MM.1S (cell line): ENCODE measurements at regions not wholly inside any gene's neighbourhood (a gene's known extent, or its start where the extent isn't known, plus 50 kb on each side); places are given as distances from the start of the nearest gene placed in this dataset.

Source experiments
- DNase-seq: peaks from one replicate; pipeline ENCODE4 v3.0.0-alpha.2; 2015
- H2AFZ ChIP-seq: fragments of 300-600 bp; sonication (generic); 2 replicates; pipeline ENCODE4 v1.6.0; 2016; ENCODE audit warnings: antibody characterized with exemption, low read length
- H3F3A ChIP-seq: fragments of 300-600 bp; sonication (generic); 2 replicates; pipeline ENCODE4 v1.6.1; 2016; ENCODE audit warnings: mild to moderate bottlenecking, antibody characterized with exemption, low read length, moderate library complexity, mixed read lengths; ENCODE audit not compliant: insufficient read depth
- H3K27ac ChIP-seq: fragments of 300-600 bp; sonication (generic); 2 replicates; pipeline ENCODE4 v1.5.1; 2016; ENCODE audit warnings: mild to moderate bottlenecking, low read length
- H3K27me3 ChIP-seq: fragments of 300-600 bp; sonication (generic); replicated peaks from 2 replicates; pipeline ENCODE4 v1.6.0; 2016; ENCODE audit warnings: low read length; ENCODE audit not compliant: insufficient read depth
- H3K36me3 ChIP-seq: fragments of 300-600 bp; sonication (generic); replicated peaks from 2 replicates; pipeline ENCODE4 v1.6.1; 2016; ENCODE audit warnings: mild to moderate bottlenecking, low read length, mixed read lengths; ENCODE audit not compliant: insufficient read depth
- H3K4me1 ChIP-seq: fragments of 300-600 bp; sonication (generic); 2 replicates; pipeline ENCODE4 v1.6.1; 2016; ENCODE audit warnings: low read length, mixed read lengths
- H3K4me2 ChIP-seq: fragments of 300-600 bp; sonication (generic); 2 replicates; pipeline ENCODE4 v1.6.0; 2016; ENCODE audit warnings: low read depth, low read length
- H3K4me3 ChIP-seq: fragments of 300-600 bp; sonication (generic); 2 replicates; pipeline ENCODE4 v1.5.1; 2016; ENCODE audit warnings: low read length, mixed read lengths
- H3K79me2 ChIP-seq: fragments of 300-600 bp; sonication (generic); 2 replicates; pipeline ENCODE4 v1.6.1; 2016; ENCODE audit warnings: mixed run types, low read length, mixed read lengths
- H3K9ac ChIP-seq: fragments of 300-600 bp; sonication (generic); 2 replicates; pipeline ENCODE4 v1.6.1; 2016; ENCODE audit warnings: low read length, mixed read lengths
- H3K9me2 ChIP-seq: fragments of 300-600 bp; sonication (generic); replicated peaks from 2 replicates; pipeline ENCODE4 v1.6.1; 2016; ENCODE audit warnings: mild to moderate bottlenecking, low read length, mixed read lengths; ENCODE audit not compliant: insufficient read depth
- H3K9me3 ChIP-seq: fragments of 300-600 bp; sonication (generic); replicated peaks from 2 replicates; pipeline ENCODE4 v1.6.1; 2016; ENCODE audit warnings: mild to moderate bottlenecking, low read length, mixed read lengths; ENCODE audit not compliant: insufficient read depth
- H4K20me1 ChIP-seq: fragments of 300-600 bp; sonication (generic); 2 replicates; pipeline ENCODE4 v1.6.1; 2016; ENCODE audit warnings: mild to moderate bottlenecking, low read length, moderate library complexity, mixed read lengths; ENCODE audit not compliant: insufficient read depth
- CTCF ChIP-seq: fragments of 300-600 bp; sonication (generic); IDR thresholded peaks from 2 replicates; pipeline ENCODE4 v1.5.1; 2016; ENCODE audit warnings: antibody characterized with exemption, low read length, mixed read lengths
- EZH2 ChIP-seq: fragments of 300-600 bp; sonication (generic); optimal IDR thresholded peaks from 2 replicates; pipeline ENCODE3; 2017; ENCODE audit warnings: low read depth, mild to moderate bottlenecking, antibody characterized with exemption, low read length, mixed read lengths
- EZH2phosphoT487 ChIP-seq: fragments of 300-600 bp; sonication (generic); IDR thresholded peaks from 2 replicates; pipeline ENCODE4 v1.6.1; 2018; ENCODE audit warnings: antibody characterized with exemption, low read length

- DNase-seq = no peak
- no peaks in the 10 kb centered on the region for H3K4me1 ChIP-seq
- no peaks in the 10 kb centered on the region for H3K9me3 ChIP-seq
- H3K27ac ChIP-seq = no peak overlapping the region
- H3K36me3 ChIP-seq = no peaks in the 10 kb centered on the region
- no peaks in the 10 kb centered on the region for H3K79me2 ChIP-seq
- H3K9ac ChIP-seq = no peak overlapping the region
- H3K4me3 ChIP-seq = no peak overlapping the region
- no peaks in the 10 kb centered on the region for H4K20me1 ChIP-seq
- H3F3A ChIP-seq = no peaks in the 10 kb centered on the region
- no peaks in the 10 kb centered on the region for H3K9me2 ChIP-seq
- TF ChIP-seq EZH2 (no peak), EZH2phosphoT487 (no peak), CTCF (no peak)
- H2AFZ ChIP-seq = no peak overlapping the region
- H3K27me3 ChIP-seq = peaks cover 97% of the 10 kb centered on the region
- no peak overlapping the region for H3K4me2 ChIP-seq
Measured at GRCh38 chr20:63125581-63125837, 90.4 kb downstream of the YTHDF1 start.

GRCh38 chr20:63124782-63125580 is 91.0 kb downstream of the YTHDF1 start:
- Histone ChIP-seq H3K4me2 (no peak overlapping the region), H2AFZ (no peak overlapping the region), H3K27ac (no peak overlapping the region), H3K36me3 (no peaks in the 10 kb centered on the region), H3K9ac (no peak overlapping the region), H3K27me3 (peaks cover 94% of the 10 kb centered on the region), H3K4me1 (no peaks in the 10 kb centered on the region), H4K20me1 (no peaks in the 10 kb centered on the region), H3K9me3 (no peaks in the 10 kb centered on the region), H3K79me2 (no peaks in the 10 kb centered on the region), H3K9me2 (no peaks in the 10 kb centered on the region), H3F3A (no peaks in the 10 kb centered on the region), H3K4me3 (no peak overlapping the region)
- no peak for TF ChIP-seq EZH2
- TF ChIP-seq EZH2phosphoT487 = no peak
- no peak for TF ChIP-seq CTCF
- no peak for DNase-seq

- H3K36me3 ChIP-seq = no peaks in the 10 kb centered on the region
- no peak for DNase-seq
- TF ChIP-seq CTCF (no peak), EZH2phosphoT487 (no peak)
- H3F3A ChIP-seq = no peaks in the 10 kb centered on the region
- H3K27ac ChIP-seq = no peak overlapping the region
- H3K4me2 ChIP-seq = no peak overlapping the region
- no peak overlapping the region for H3K9ac ChIP-seq
- H3K9me3 ChIP-seq = no peaks in the 10 kb centered on the region
- no peak overlapping the region for H2AFZ ChIP-seq
- H3K9me2 ChIP-seq = no peaks in the 10 kb centered on the region
- no peak overlapping the region for H3K4me3 ChIP-seq
- H3K79me2 ChIP-seq = no peaks in the 10 kb centered on the region
- H3K4me1 ChIP-seq = no peaks in the 10 kb centered on the region
- peaks cover 90% of the 10 kb centered on the region for H3K27me3 ChIP-seq
- H4K20me1 ChIP-seq = no peaks in the 10 kb centered on the region
Measured at GRCh38 chr20:63124092-63124781, 91.7 kb downstream of the YTHDF1 start.
